ENCODE measurements at regions not wholly inside any gene's neighbourhood (a gene's known extent, or its start where the extent isn't known, plus 50 kb on each side); places are given as distances from the start of the nearest gene placed in this dataset.

DNA sequence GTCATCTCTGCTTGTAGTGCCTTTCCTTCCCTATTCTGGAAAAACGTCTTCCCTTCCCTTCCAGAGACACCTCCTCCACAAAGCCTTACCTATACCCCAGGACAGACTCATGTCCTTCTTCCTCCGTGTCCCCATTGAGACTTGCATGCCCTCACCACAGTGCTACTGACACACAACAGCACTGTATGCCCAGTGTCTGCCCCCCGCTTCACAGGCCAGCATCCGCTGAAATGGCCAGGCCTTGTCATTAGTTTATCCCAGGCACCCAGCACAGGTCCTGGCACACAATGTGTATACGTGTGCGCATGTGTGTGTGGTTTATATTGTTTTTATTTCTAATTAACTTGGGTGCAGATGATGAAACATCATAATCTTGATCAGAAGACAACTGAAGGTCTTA, 130.1 kb upstream of the CCL2 start:
- TF ChIP-seq POLR2A (IDR thresholded peaks at IDR 0.05) = no peak
- TF ChIP-seq, protein P1, sequence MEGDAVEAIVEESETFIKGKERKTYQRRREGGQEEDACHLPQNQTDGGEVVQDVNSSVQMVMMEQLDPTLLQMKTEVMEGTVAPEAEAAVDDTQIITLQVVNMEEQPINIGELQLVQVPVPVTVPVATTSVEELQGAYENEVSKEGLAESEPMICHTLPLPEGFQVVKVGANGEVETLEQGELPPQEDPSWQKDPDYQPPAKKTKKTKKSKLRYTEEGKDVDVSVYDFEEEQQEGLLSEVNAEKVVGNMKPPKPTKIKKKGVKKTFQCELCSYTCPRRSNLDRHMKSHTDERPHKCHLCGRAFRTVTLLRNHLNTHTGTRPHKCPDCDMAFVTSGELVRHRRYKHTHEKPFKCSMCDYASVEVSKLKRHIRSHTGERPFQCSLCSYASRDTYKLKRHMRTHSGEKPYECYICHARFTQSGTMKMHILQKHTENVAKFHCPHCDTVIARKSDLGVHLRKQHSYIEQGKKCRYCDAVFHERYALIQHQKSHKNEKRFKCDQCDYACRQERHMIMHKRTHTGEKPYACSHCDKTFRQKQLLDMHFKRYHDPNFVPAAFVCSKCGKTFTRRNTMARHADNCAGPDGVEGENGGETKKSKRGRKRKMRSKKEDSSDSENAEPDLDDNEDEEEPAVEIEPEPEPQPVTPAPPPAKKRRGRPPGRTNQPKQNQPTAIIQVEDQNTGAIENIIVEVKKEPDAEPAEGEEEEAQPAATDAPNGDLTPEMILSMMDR (IDR thresholded peaks at IDR 0.05) = no peak

Data from esophagus squamous epithelium (tissue), 4 donors.